Activated CD4-positive, alpha-beta T cell treated with anti-CD3 and anti-CD28 coated beads, Interleukin-2, amount 50 U/mL, for 16 hours (primary cell): ENCODE measurements at regions not wholly inside any gene's neighbourhood (a gene's known extent, or its start where the extent isn't known, plus 50 kb on each side); places are given as distances from the start of the nearest gene placed in this dataset.

Experiments
- DNase-seq: peaks from one replicate; pipeline ENCODE4 v3.0.0-alpha.2; 2020

DNA sequence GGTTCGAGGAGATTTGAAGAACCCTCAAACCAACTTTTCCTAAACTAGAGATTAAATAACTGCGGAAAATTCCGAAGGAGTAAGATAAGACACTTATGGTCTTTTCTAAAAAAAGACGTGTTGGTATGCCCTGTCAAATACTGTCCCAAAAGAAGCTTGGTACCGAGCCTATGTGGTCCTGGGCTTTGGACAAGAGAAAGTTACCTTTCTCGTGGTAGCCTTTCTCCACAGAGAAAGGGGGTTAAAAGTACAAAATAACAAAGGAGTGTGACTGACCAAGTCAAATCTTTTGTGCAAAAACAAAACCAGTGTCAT lies 56.2 kb upstream of the JCAD start:
- no peak for DNase-seq

DNA sequence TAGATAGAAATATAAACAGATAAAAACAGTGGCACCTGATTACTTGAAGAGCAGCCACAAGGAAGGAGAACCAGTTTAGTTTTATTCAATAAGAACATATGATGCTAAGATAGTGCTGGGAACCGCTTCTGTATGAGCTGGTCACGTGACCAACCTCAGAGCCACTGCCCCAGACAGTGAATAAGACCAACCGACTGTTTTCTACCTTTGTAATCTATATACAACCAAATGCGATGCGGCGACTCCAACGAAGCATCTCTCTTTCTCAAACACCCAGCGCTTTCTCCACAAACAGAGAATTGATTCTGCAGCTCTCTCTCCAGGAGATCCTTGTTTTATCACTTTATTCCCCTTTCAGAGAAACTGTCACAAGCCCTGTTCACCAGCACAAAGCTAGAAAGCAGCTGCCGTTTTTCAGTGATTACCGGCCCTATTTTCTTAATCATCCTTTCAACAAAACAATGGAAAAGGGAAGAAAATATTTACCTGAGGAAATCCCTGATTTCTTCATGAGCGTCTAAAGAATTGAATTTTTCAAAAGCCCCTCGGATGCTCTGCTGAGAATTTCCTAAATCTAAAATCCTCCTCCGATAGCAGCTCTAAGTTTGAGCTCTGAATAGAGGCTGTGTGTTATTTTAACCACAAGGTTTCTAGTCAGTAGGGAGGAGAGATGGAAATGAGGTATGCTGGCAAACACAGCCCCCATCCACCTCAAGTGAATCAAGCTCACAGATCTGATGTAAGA lies 55.7 kb upstream of the JCAD start:
- no peak for DNase-seq

DNA sequence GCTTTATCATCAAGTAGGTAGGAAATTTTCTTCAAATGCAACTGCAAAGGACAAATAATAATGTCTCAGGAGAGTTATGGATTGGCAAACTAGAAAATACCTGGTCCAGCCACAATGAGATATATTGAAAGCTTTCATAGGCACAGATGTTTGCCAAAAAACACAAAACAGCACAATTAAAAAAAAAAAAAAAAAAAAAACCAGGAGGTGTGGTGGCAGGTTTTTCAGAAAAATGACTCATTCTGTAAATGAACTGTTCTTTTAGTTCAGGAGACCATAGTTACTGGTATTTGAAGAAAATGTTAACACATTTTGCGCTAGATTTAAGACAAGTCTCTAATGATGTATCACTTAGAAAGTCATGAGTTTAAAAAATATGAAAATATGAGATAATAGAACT lies 55.0 kb upstream of the JCAD start:
- no peak for DNase-seq

DNA sequence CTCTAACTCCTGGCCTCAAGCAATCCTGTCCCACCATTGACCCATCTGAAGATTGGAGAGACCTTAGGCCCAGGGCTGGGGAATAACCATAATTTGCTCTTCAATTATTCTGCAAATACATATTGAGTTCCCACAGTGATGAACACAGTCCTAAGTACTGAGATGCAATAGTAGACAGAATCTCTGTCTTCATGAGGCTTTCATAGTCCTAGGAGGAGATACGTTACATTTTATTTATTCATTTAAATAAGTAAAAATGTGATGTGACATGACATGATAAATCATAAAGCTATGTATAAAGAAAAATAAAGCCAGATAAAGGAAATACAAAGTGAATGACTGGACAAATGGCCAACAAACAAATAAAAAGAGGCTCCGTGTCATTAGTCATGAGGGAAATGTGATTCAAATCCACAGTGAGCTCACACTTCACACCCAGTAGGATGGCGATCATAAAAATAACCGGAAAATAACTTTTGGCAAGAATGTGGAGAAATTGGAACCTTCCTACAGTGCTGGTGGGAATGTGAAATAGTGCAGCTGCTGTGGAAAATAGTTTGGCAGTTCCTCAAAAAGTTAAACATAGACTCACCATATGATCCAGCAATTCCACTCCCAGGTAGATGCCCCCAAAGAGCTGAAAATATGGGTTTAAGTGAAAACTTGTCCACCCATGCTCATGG lies 52.1 kb upstream of the JCAD start:
- DNase-seq, result no peak
